RWPE2 (cell line): ENCODE measurements at regions not wholly inside any gene's neighbourhood (a gene's known extent, or its start where the extent isn't known, plus 50 kb on each side); places are given as distances from the start of the nearest gene placed in this dataset.

Experiments used
- ATAC-seq: fragments of 200-7000 bp; cut with Tn5 transposase; 3 replicates; pipeline ENCODE4 v1.9.1; 2021; ENCODE audit warnings: low read depth
- DNase-seq: peaks from one replicate; pipeline ENCODE4 v3.0.0-alpha.2; 2020; ENCODE audit warnings: low spot score
- H3K27ac ChIP-seq: fragments of 450-650 bp; 2 replicates; pipeline ENCODE4 v1.5.1; 2017; ENCODE audit warnings: mild to moderate bottlenecking; ENCODE audit not compliant: poor library complexity, severe bottlenecking
- H3K27me3 ChIP-seq: fragments of 250-450 bp; sonication (Bioruptor Pico); 2 replicates; pipeline ENCODE4 v1.5.1; 2021; ENCODE audit warnings: mild to moderate bottlenecking, moderate library complexity; ENCODE audit not compliant: insufficient read depth, poor library complexity, severe bottlenecking
- H3K36me3 ChIP-seq: fragments of 250-450 bp; sonication (Bioruptor Pico); 2 replicates; pipeline ENCODE4 v1.5.1; 2020; ENCODE audit warnings: low read depth, mild to moderate bottlenecking, moderate library complexity
- H3K4me1 ChIP-seq: fragments of 250-450 bp; sonication (Bioruptor Pico); 2 replicates; pipeline ENCODE4 v1.5.1; 2021; ENCODE audit warnings: mild to moderate bottlenecking, moderate library complexity; ENCODE audit not compliant: insufficient read depth, poor library complexity, severe bottlenecking
- H3K4me3 ChIP-seq: fragments of 250-450 bp; sonication (Bioruptor Pico); 2 replicates; pipeline ENCODE4 v1.5.1; 2021; ENCODE audit warnings: mild to moderate bottlenecking, moderate library complexity; ENCODE audit not compliant: severe bottlenecking
- H3K9me3 ChIP-seq: fragments of 250-450 bp; sonication (Bioruptor Pico); 2 replicates; pipeline ENCODE4 v1.5.1; 2021; ENCODE audit warnings: mild to moderate bottlenecking, moderate library complexity; ENCODE audit not compliant: severe bottlenecking
- CTCF ChIP-seq: fragments of 450-650 bp; IDR thresholded peaks from one replicate; pipeline ENCODE4 v1.5.1; 2017; ENCODE audit warnings: mild to moderate bottlenecking, moderate library complexity; ENCODE audit not compliant: poor library complexity, severe bottlenecking

GRCh38 chr14:42307239-42307825 lies 700.7 kb downstream of the LRFN5 start:
- Histone ChIP-seq H3K27me3 (peaks cover 5% of the 10 kb centered on the region), H3K4me1 (no peaks in the 10 kb centered on the region), H3K27ac (no peak overlapping the region), H3K36me3 (no peaks in the 10 kb centered on the region), H3K9me3 (no peaks in the 10 kb centered on the region), H3K4me3 (no peak overlapping the region)
- no peak for DNase-seq
- no peak for ATAC-seq
- no peak for TF ChIP-seq CTCF

GRCh38 chr14:42299692-42300091 lies 693.0 kb downstream of the LRFN5 start:
- no peaks in the 10 kb centered on the region for H3K36me3 ChIP-seq
- no peaks in the 10 kb centered on the region for H3K9me3 ChIP-seq
- H3K4me3 ChIP-seq, result no peak overlapping the region
- DNase-seq (no peak), ATAC-seq (no peak)
- no peak for TF ChIP-seq CTCF
- no peak overlapping the region for H3K27ac ChIP-seq
- H3K4me1 ChIP-seq, result no peaks in the 10 kb centered on the region
- peaks cover 10% of the 10 kb centered on the region for H3K27me3 ChIP-seq

- no peaks in the 10 kb centered on the region for H3K9me3 ChIP-seq
- H3K4me3 ChIP-seq, result no peak overlapping the region
- no peak for ATAC-seq
These were observed 686.5 kb downstream of the LRFN5 start for GRCh38 chr14:42293180-42293579.

GRCh38 chr14:42277840-42278239 lies 671.2 kb downstream of the LRFN5 start:
- Histone ChIP-seq H3K4me1 (no peaks in the 10 kb centered on the region), H3K4me3 (no peak overlapping the region)
- no peak for ATAC-seq

More at GRCh38 chr14:42293180-42293579, 686.5 kb downstream of the LRFN5 start:
- peaks cover 7% of the 10 kb centered on the region for H3K27me3 ChIP-seq
- DNase-seq, result no peak
- peaks cover 2% of the 10 kb centered on the region for H3K4me1 ChIP-seq
- H3K36me3 ChIP-seq, result no peaks in the 10 kb centered on the region
- H3K27ac ChIP-seq, result no peak overlapping the region
- TF ChIP-seq CTCF, result no peak

More at GRCh38 chr14:42277840-42278239, 671.2 kb downstream of the LRFN5 start:
- no peak overlapping the region for H3K27ac ChIP-seq
- DNase-seq, result no peak
- H3K9me3 ChIP-seq, result no peaks in the 10 kb centered on the region
- H3K27me3 ChIP-seq, result peaks cover 3% of the 10 kb centered on the region
- no peak for TF ChIP-seq CTCF
- no peaks in the 10 kb centered on the region for H3K36me3 ChIP-seq
